Natural killer cell (primary cell): ENCODE measurements at regions not wholly inside any gene's neighbourhood (a gene's known extent, or its start where the extent isn't known, plus 50 kb on each side); places are given as distances from the start of the nearest gene placed in this dataset.
"Not testable (repeated sequence)": the region's sequence is repeated elsewhere in the genome, so short reads cannot be mapped to it uniquely, and the experiment has no call there.

ENCODE experiments used
- ATAC-seq, 3 donors: fragments of 150-1000 bp in 2 of 3; fragments of 200-7000 bp in 1 of 3; cut with Tn5 transposase; 1 replicate in 1 of 3; 2 replicates in 2 of 3; pipeline ENCODE4 v1.10.0; 2021; ENCODE audit warnings: mild to moderate bottlenecking in 2 of 3, moderate library complexity in 2 of 3
- DNase-seq, 2 donors: peaks; one replicate each; pipeline versions ENCODE4 v3.0.0 to v3.0.0-alpha.2; 2013 to 2021; ENCODE audit warnings: mixed read lengths in 1 of 2
- H3K27ac ChIP-seq: one replicate; pipeline ENCODE4 v1.5.1; 2013; ENCODE audit warnings: mild to moderate bottlenecking, low read length
- H3K27me3 ChIP-seq: one replicate; pipeline ENCODE4 v1.6.1; 2013; ENCODE audit warnings: low read length; ENCODE audit not compliant: control insufficient read depth, insufficient read depth
- H3K36me3 ChIP-seq: one replicate; pipeline ENCODE4 v1.6.1; 2013; ENCODE audit warnings: low read length; ENCODE audit not compliant: control insufficient read depth, insufficient read depth
- H3K4me1 ChIP-seq: one replicate; pipeline ENCODE4 v1.6.1; 2013; ENCODE audit warnings: low read length; ENCODE audit not compliant: control insufficient read depth, insufficient read depth
- H3K4me3 ChIP-seq: one replicate; pipeline ENCODE4 v1.5.1; 2013; ENCODE audit warnings: low read length
- H3K9me3 ChIP-seq: one replicate; pipeline ENCODE4 v1.6.1; 2013; ENCODE audit warnings: low read length; ENCODE audit not compliant: control insufficient read depth, insufficient read depth
- H3K27ac Mint-ChIP-seq, 2 donors: one replicate each; pipeline ENCODE4 v1.8.0; 2022; ENCODE audit warnings: mild to moderate bottlenecking in 2 of 2, mixed read lengths in 2 of 2, moderate library complexity in 1 of 2
- H3K27me3 Mint-ChIP-seq, 2 donors: one replicate each; pipeline ENCODE4 v1.8.0; 2022; ENCODE audit warnings: low read depth in 2 of 2, mixed read lengths in 2 of 2
- H3K36me3 Mint-ChIP-seq: one replicate; pipeline ENCODE4 v1.8.0; 2022; ENCODE audit warnings: mixed read lengths
- H3K4me1 Mint-ChIP-seq, 2 donors: one replicate each; pipeline ENCODE4 v1.8.0; 2022; ENCODE audit warnings: mixed read lengths in 2 of 2
- H3K4me3 Mint-ChIP-seq: one replicate; pipeline ENCODE4 v1.8.0; 2022; ENCODE audit warnings: mild to moderate bottlenecking, moderate library complexity, mixed read lengths
- H3K9me3 Mint-ChIP-seq, 2 donors: one replicate each; pipeline ENCODE4 v1.8.0; 2022; ENCODE audit warnings: mixed read lengths in 2 of 2
- CTCF ChIP-seq: fragments of 200-600 bp; IDR thresholded peaks from one replicate; pipeline ENCODE4 v1.8.0; 2022; ENCODE audit warnings: antibody characterized with exemption
- WGBS: methylation state at CpG from one replicate; pipeline ENCODE4 v1.1.7; 2013; ENCODE audit warnings: missing lambda C conversion rate; ENCODE audit not compliant: insufficient coverage; 5-methylcytosine and 5-hydroxymethylcytosine counted together
- intact Hi-C: fragments of 100-400 bp; cut with micrococcal nuclease; formaldehyde crosslinking; loops from one replicate; pipeline ENCODE4 v1.14.2; 2022

GRCh38 chr21:33968080-33968994 is 52.7 kb upstream of the ATP5PO start:
- Mint-ChIP-seq H3K36me3 (no peaks in the 10 kb centered on the region), H3K27ac (no peak overlapping the region), H3K4me3 (no peak overlapping the region), H3K27me3 (no peaks in the 10 kb centered on the region), H3K4me1 (peaks cover 14% of the 10 kb centered on the region in 2 donors), H3K9me3 (no peaks in the 10 kb centered on the region)
- H3K36me3 ChIP-seq: no peaks in the 10 kb centered on the region
- DNase-seq (peak in 1 of 2 donors; percentile 36), ATAC-seq (peak in 1 of 3 donors; percentile 75)
- no peaks in the 10 kb centered on the region for H3K9me3 ChIP-seq
- H3K27ac ChIP-seq: no peak overlapping the region
- intact Hi-C loops: no loop called here
- WGBS: 80% methylated on average over 5 of the region's 5 CpGs
- no peak overlapping the region for H3K4me3 ChIP-seq
- TF ChIP-seq CTCF: no peak
- H3K4me1 ChIP-seq: peaks cover 8% of the 10 kb centered on the region
- H3K27me3 ChIP-seq: no peaks in the 10 kb centered on the region

- H3K27me3 ChIP-seq: no peaks in the 10 kb centered on the region
- no peak for DNase-seq
- H3K9me3 ChIP-seq: no peaks in the 10 kb centered on the region
- no peak overlapping the region for H3K4me3 ChIP-seq
- no peak for ATAC-seq
- Mint-ChIP-seq H3K4me1 (peaks cover 14 to 18% of the 10 kb centered on the region in 2 donors), H3K27ac (no peak overlapping the region), H3K4me3 (no peak overlapping the region), H3K27me3 (no peaks in the 10 kb centered on the region), H3K36me3 (no peaks in the 10 kb centered on the region), H3K9me3 (no peaks in the 10 kb centered on the region)
- H3K4me1 ChIP-seq: peaks cover 5% of the 10 kb centered on the region
- no peaks in the 10 kb centered on the region for H3K36me3 ChIP-seq
- TF ChIP-seq CTCF: no peak
- intact Hi-C loops: no loop called here
- no peak overlapping the region for H3K27ac ChIP-seq
- WGBS: 96% methylated on average over 5 of the region's 5 CpGs
Measured at GRCh38 chr21:33967086-33967571, 51.5 kb upstream of the ATP5PO start.

GRCh38 chr21:33966324-33966949 is 50.8 kb upstream of the ATP5PO start:
- Histone ChIP-seq H3K4me1 (no peaks in the 10 kb centered on the region), H3K36me3 (no peaks in the 10 kb centered on the region), H3K27me3 (no peaks in the 10 kb centered on the region), H3K9me3 (no peaks in the 10 kb centered on the region), H3K27ac (no peak overlapping the region), H3K4me3 (no peak overlapping the region)
- DNase-seq (no peak), ATAC-seq (no peak)
- peaks cover 11 to 12% of the 10 kb centered on the region in 2 donors for H3K4me1 Mint-ChIP-seq
- no peak for TF ChIP-seq CTCF
- no peaks in the 10 kb centered on the region for H3K27me3 Mint-ChIP-seq
- H3K27ac Mint-ChIP-seq: no peak overlapping the region
- H3K4me3 Mint-ChIP-seq: no peak overlapping the region
- 95% methylated on average over 4 of the region's 4 CpGs for WGBS
- no peaks in the 10 kb centered on the region for H3K9me3 Mint-ChIP-seq
- intact Hi-C loops: no loop called here
- no peaks in the 10 kb centered on the region for H3K36me3 Mint-ChIP-seq

- peaks cover 10 to 12% of the 10 kb centered on the region in 2 donors for H3K4me1 Mint-ChIP-seq
- H3K36me3 ChIP-seq, H3K9me3 Mint-ChIP-seq, H3K9me3 ChIP-seq, H3K4me3 Mint-ChIP-seq, H3K27me3 ChIP-seq, H3K4me3 ChIP-seq, intact Hi-C loops, H3K36me3 Mint-ChIP-seq, DNase-seq, H3K4me1 ChIP-seq, H3K27ac ChIP-seq, H3K27ac Mint-ChIP-seq, H3K27me3 Mint-ChIP-seq, ATAC-seq: not testable (repeated sequence)
- 98% methylated on average over 9 of the region's 9 CpGs for WGBS
Measured at GRCh38 chr21:33965662-33966061, 50.1 kb upstream of the ATP5PO start.
